ENCODE measurements at regions not wholly inside any gene's neighbourhood (a gene's known extent, or its start where the extent isn't known, plus 50 kb on each side); places are given as distances from the start of the nearest gene placed in this dataset.

- Mint-ChIP-seq H3K36me3 (ENCODE audit: low read depth) (no peaks in the 10 kb centered on the region), H3K4me1 (no peaks in the 10 kb centered on the region), H3K27ac (no peak overlapping the region), H3K27me3 (no peaks in the 10 kb centered on the region), H3K4me3 (no peak overlapping the region)
- no peaks in the 10 kb centered on the region for H3K9me3 ChIP-seq (ENCODE audit: control insufficient read depth, low read length, poor library complexity, severe bottlenecking)
- ATAC-seq = no peak
- DNase-seq = no peak
These were observed 81.0 kb upstream of the PCDH10 start for GRCh38 chr4:133068083-133068482.

- Mint-ChIP-seq H3K4me1 (no peaks in the 10 kb centered on the region), H3K36me3 (ENCODE audit: low read depth) (no peaks in the 10 kb centered on the region)
- no peaks in the 10 kb centered on the region for H3K9me3 ChIP-seq (ENCODE audit: control insufficient read depth, low read length, poor library complexity, severe bottlenecking)
These were observed 67.8 kb upstream of the PCDH10 start for GRCh38 chr4:133081246-133081645.

GRCh38 chr4:133084421-133084820, 64.7 kb upstream of the PCDH10 start:
- no peaks in the 10 kb centered on the region for H3K27me3 Mint-ChIP-seq
- DNase-seq (no peak), ATAC-seq (no peak)
- no peak overlapping the region for H3K4me3 Mint-ChIP-seq
- H3K36me3 Mint-ChIP-seq (ENCODE audit: low read depth) = no peaks in the 10 kb centered on the region
- no peaks in the 10 kb centered on the region for H3K4me1 Mint-ChIP-seq
- no peak overlapping the region for H3K27ac Mint-ChIP-seq
- H3K9me3 ChIP-seq (ENCODE audit: control insufficient read depth, low read length, poor library complexity, severe bottlenecking) = no peaks in the 10 kb centered on the region

More at GRCh38 chr4:133081246-133081645, 67.8 kb upstream of the PCDH10 start:
- no peak overlapping the region for H3K27ac Mint-ChIP-seq
- DNase-seq (no peak), ATAC-seq (no peak)
- H3K4me3 Mint-ChIP-seq = no peak overlapping the region
- no peaks in the 10 kb centered on the region for H3K27me3 Mint-ChIP-seq

GRCh38 chr4:133095591-133095990, 53.5 kb upstream of the PCDH10 start:
- no peaks in the 10 kb centered on the region for H3K9me3 ChIP-seq (ENCODE audit: control insufficient read depth, low read length, poor library complexity, severe bottlenecking)
- Mint-ChIP-seq H3K36me3 (ENCODE audit: low read depth) (no peaks in the 10 kb centered on the region), H3K4me3 (no peak overlapping the region), H3K27ac (no peak overlapping the region), H3K4me1 (no peaks in the 10 kb centered on the region), H3K27me3 (no peaks in the 10 kb centered on the region)
- DNase-seq (no peak), ATAC-seq (no peak)

- Mint-ChIP-seq H3K4me1 (no peaks in the 10 kb centered on the region), H3K4me3 (no peak overlapping the region), H3K27ac (no peak overlapping the region), H3K27me3 (no peaks in the 10 kb centered on the region), H3K36me3 (ENCODE audit: low read depth) (no peaks in the 10 kb centered on the region)
- no peak for DNase-seq
- no peak for ATAC-seq
- H3K9me3 ChIP-seq (ENCODE audit: control insufficient read depth, low read length, poor library complexity, severe bottlenecking) = no peaks in the 10 kb centered on the region
These were observed 52.1 kb upstream of the PCDH10 start for GRCh38 chr4:133096972-133097371.

Data from T-helper 17 cell (primary cell).